MM.1S (cell line): ENCODE measurements at regions not wholly inside any gene's neighbourhood (a gene's known extent, or its start where the extent isn't known, plus 50 kb on each side); places are given as distances from the start of the nearest gene placed in this dataset.
"Not testable (repeated sequence)": the region's sequence is repeated elsewhere in the genome, so short reads cannot be mapped to it uniquely, and the experiment has no call there.

ENCODE experiments used
- EZH2 ChIP-seq: fragments of 300-600 bp; sonication (generic); optimal IDR thresholded peaks from 2 replicates; pipeline ENCODE3; 2017; ENCODE audit warnings: low read depth, mild to moderate bottlenecking, antibody characterized with exemption, low read length, mixed read lengths
- TF ChIP-seq, protein P1 (sequence below): fragments of 300-600 bp; sonication (generic); IDR thresholded peaks from 2 replicates; pipeline ENCODE4 v1.5.1; 2016; ENCODE audit warnings: antibody characterized with exemption, low read length, mixed read lengths

- TF ChIP-seq, protein P1, sequence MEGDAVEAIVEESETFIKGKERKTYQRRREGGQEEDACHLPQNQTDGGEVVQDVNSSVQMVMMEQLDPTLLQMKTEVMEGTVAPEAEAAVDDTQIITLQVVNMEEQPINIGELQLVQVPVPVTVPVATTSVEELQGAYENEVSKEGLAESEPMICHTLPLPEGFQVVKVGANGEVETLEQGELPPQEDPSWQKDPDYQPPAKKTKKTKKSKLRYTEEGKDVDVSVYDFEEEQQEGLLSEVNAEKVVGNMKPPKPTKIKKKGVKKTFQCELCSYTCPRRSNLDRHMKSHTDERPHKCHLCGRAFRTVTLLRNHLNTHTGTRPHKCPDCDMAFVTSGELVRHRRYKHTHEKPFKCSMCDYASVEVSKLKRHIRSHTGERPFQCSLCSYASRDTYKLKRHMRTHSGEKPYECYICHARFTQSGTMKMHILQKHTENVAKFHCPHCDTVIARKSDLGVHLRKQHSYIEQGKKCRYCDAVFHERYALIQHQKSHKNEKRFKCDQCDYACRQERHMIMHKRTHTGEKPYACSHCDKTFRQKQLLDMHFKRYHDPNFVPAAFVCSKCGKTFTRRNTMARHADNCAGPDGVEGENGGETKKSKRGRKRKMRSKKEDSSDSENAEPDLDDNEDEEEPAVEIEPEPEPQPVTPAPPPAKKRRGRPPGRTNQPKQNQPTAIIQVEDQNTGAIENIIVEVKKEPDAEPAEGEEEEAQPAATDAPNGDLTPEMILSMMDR = not testable (repeated sequence)
- TF ChIP-seq EZH2 = not testable (repeated sequence)
Observed at GRCh38 chr10:25844716-25845115, 89.3 kb upstream of the MYO3A start.
